ENCODE measurements at regions not wholly inside any gene's neighbourhood (a gene's known extent, or its start where the extent isn't known, plus 50 kb on each side); places are given as distances from the start of the nearest gene placed in this dataset.

- no peak overlapping the region for H3K4me3 ChIP-seq (ENCODE audit: low read depth, low read length)
- DNase-seq (ENCODE audit: low read depth) = no peak
- no peak for TF ChIP-seq CTCF (IDR thresholded peaks at IDR 0.05; ENCODE audit: insufficient read depth, low read depth, low read length)
Observed at GRCh38 chr7:19830604-19831003, 57.2 kb upstream of the TMEM196 start.

All from fibroblast of villous mesenchyme (primary cell).